Esophagus muscularis mucosa (tissue), 4 donors: ENCODE measurements at regions not wholly inside any gene's neighbourhood (a gene's known extent, or its start where the extent isn't known, plus 50 kb on each side); places are given as distances from the start of the nearest gene placed in this dataset.

ENCODE experiments used
- DNase-seq: peaks from one replicate; pipeline ENCODE4 v3.0.0-alpha.2; 2017; ENCODE audit errors: extremely low spot score
- H3K27ac ChIP-seq, 4 donors: fragments of 200-600 bp; sonication (generic); replicated peaks in 1 of 4; 1 replicate in 3 of 4; 2 replicates in 1 of 4; pipeline ENCODE4 v1.5.1; 2016 to 2019; ENCODE audit warnings: mild to moderate bottlenecking in 1 of 4
- H3K27me3 ChIP-seq, 4 donors: fragments of 200-600 bp; sonication (generic); one replicate each; pipeline versions ENCODE4 v1.5.1 to v1.6.0; 2016 to 2019
- H3K36me3 ChIP-seq, 4 donors: fragments of 200-600 bp; sonication (generic); one replicate each; pipeline ENCODE4 v1.5.1; 2016 to 2019
- H3K4me1 ChIP-seq, 4 donors: fragments of 200-600 bp; sonication (generic); one replicate each; pipeline ENCODE4 v1.5.1; 2016 to 2019
- H3K4me3 ChIP-seq, 4 donors: fragments of 200-600 bp; sonication (generic); 1 replicate in 2 of 4; 2 replicates in 2 of 4; pipeline ENCODE4 v1.5.1; 2016 to 2019; ENCODE audit warnings: mild to moderate bottlenecking in 4 of 4, moderate library complexity in 1 of 4
- H3K9me3 ChIP-seq, 4 donors: fragments of 200-600 bp; sonication (generic); 1 replicate in 3 of 4; 2 replicates in 1 of 4; pipeline ENCODE4 v1.5.1; 2016 to 2019
- EP300 ChIP-seq: sonication (generic); formaldehyde crosslinking; IDR thresholded peaks from one replicate; pipeline ENCODE4 v1.6.1; 2017; ENCODE audit warnings: antibody characterized with exemption
- POLR2A ChIP-seq: fragments of 450-650 bp; IDR thresholded peaks from one replicate; pipeline ENCODE4 v1.6.1; 2017; ENCODE audit warnings: antibody characterized with exemption, moderate library complexity, mild to moderate bottlenecking, low read depth
- POLR2AphosphoS5 ChIP-seq, 2 donors: sonication (generic); formaldehyde crosslinking; IDR thresholded peaks; one replicate each; pipeline ENCODE4 v1.6.1; 2017; ENCODE audit warnings: antibody characterized with exemption in 2 of 2
- WGBS: methylation state at CpG from one replicate; pipeline ENCODE4 v1.1.5; 2018; 5-methylcytosine and 5-hydroxymethylcytosine counted together
- intact Hi-C: fragments of 100-400 bp; cut with DNase I; formaldehyde crosslinking; loops from one replicate; pipeline ENCODE4 v1.15.1; 2023
- TF ChIP-seq, protein P1 (sequence below), 3 experiments: fragments of 200-600 bp in 2 of 3; fragments of 450-650 bp in 1 of 3; sonication (generic) in 2 of 3; IDR thresholded peaks; one replicate each; pipeline ENCODE4 v1.5.1; 2017 to 2019; ENCODE audit warnings: antibody characterized with exemption in 3 of 3, mild to moderate bottlenecking in 2 of 3, moderate library complexity in 1 of 3

DNA sequence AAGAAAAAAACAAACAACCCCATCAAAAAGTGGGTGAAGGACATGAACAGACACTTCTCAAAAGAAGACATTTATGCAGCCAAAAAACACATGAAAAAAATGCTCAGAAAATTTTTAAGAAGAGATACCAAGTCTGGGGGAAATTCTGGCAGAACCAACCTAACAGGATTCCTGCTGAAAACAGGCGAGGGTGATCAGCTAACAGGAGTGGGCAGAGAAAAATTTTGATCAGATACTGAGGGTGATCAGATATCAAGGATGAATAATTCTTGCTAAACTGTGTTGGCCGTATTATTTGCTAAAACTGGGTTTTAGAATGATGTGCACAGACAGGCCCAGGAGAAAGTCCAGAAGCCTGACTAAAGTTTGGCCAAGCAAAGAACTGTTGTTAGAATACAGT is 557.3 kb downstream of the CD109 start:
- 42% methylated on average over 2 of the region's 2 CpGs for WGBS
- DNase-seq: no peak
- no peaks in the 10 kb centered on the region for H3K27me3 ChIP-seq
- intact Hi-C loops: no loop called here
- no peak overlapping the region for H3K4me3 ChIP-seq
- no peaks in the 10 kb centered on the region for H3K36me3 ChIP-seq
- no peak overlapping the region for H3K27ac ChIP-seq
- H3K9me3 ChIP-seq: no peaks in the 10 kb centered on the region
- TF ChIP-seq EP300 (no peak), POLR2A (no peak), POLR2AphosphoS5 (IDR thresholded peaks at IDR 0.05) (no peak)
- TF ChIP-seq, protein P1, sequence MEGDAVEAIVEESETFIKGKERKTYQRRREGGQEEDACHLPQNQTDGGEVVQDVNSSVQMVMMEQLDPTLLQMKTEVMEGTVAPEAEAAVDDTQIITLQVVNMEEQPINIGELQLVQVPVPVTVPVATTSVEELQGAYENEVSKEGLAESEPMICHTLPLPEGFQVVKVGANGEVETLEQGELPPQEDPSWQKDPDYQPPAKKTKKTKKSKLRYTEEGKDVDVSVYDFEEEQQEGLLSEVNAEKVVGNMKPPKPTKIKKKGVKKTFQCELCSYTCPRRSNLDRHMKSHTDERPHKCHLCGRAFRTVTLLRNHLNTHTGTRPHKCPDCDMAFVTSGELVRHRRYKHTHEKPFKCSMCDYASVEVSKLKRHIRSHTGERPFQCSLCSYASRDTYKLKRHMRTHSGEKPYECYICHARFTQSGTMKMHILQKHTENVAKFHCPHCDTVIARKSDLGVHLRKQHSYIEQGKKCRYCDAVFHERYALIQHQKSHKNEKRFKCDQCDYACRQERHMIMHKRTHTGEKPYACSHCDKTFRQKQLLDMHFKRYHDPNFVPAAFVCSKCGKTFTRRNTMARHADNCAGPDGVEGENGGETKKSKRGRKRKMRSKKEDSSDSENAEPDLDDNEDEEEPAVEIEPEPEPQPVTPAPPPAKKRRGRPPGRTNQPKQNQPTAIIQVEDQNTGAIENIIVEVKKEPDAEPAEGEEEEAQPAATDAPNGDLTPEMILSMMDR (IDR thresholded peaks at IDR 0.05): no peak
- H3K4me1 ChIP-seq: peaks cover 0 to 41% (median 28%) of the 10 kb centered on the region in 4 donors

DNA sequence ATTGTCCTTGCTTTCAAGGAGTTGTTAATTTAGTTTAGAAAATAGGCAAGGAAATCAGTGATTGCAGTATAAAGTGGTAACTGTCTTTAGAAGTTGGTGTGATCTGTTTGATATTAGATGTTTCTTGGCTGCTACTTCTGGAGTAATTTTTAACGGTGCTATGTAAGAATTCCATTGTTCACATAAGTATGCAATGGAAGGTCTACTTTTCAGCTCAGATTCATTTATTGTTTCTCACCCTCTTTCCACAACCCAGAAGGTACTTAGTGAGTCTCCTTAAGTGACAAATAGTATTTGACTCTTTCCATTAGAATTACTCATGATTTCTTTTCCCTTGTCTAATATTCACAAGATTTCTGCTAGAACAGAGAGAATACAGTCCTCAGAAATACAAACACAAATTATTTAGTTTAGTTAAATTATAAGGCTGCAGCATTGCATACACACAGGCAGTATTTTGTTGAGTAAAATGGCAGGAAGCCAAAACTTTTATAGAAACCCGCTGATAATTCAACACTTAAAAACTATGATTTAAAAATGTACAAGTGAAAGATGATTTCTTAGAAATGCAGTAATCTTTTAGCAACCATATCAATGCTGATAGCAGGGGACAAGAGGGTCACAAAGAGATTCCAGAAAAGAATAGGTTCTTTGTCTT is 554.3 kb downstream of the CD109 start:
- no peaks in the 10 kb centered on the region for H3K36me3 ChIP-seq
- TF ChIP-seq POLR2AphosphoS5 (IDR thresholded peaks at IDR 0.05) (no peak), POLR2A (no peak), EP300 (no peak)
- TF ChIP-seq, protein P1 (IDR thresholded peaks at IDR 0.05): no peak
- H3K27ac ChIP-seq: no peak overlapping the region
- H3K4me3 ChIP-seq: no peak overlapping the region
- no peaks in the 10 kb centered on the region for H3K27me3 ChIP-seq
- WGBS: 41% methylated on average over 2 of the region's 2 CpGs
- DNase-seq: no peak
- peaks cover 0 to 28% (median 16%) of the 10 kb centered on the region in 4 donors for H3K4me1 ChIP-seq
- no peaks in the 10 kb centered on the region for H3K9me3 ChIP-seq
- intact Hi-C loops: no loop called here

DNA sequence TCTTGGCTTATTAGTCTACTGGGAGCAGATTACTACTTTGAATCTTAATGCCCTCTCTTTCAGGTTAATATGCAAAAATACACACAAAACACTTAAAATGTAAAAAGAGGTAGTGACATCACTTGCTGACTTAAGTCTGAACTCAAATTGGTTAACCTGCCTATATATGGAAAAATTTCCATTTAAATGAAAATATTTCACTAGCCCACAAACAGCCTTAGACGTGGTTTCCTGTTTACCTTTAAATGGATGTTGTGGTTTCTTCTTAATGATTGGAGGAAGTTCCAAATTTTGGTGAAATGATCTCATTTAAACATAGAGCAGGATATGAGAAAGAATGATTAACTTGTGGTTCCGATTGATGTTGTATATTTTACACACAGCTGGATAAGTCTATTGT is 553.7 kb downstream of the CD109 start:
- H3K9me3 ChIP-seq: no peaks in the 10 kb centered on the region
- no peak overlapping the region for H3K4me3 ChIP-seq
- H3K27me3 ChIP-seq: no peaks in the 10 kb centered on the region
- TF ChIP-seq POLR2AphosphoS5 (IDR thresholded peaks at IDR 0.05) (no peak), POLR2A (no peak), EP300 (no peak)
- TF ChIP-seq, protein P1 (IDR thresholded peaks at IDR 0.05): no peak
- no peak overlapping the region for H3K27ac ChIP-seq
- H3K4me1 ChIP-seq: peaks cover 0 to 28% (median 16%) of the 10 kb centered on the region in 4 donors
- no peaks in the 10 kb centered on the region for H3K36me3 ChIP-seq
- intact Hi-C loops: no loop called here
- 62% methylated on average over 2 of the region's 2 CpGs for WGBS
- no peak for DNase-seq

DNA sequence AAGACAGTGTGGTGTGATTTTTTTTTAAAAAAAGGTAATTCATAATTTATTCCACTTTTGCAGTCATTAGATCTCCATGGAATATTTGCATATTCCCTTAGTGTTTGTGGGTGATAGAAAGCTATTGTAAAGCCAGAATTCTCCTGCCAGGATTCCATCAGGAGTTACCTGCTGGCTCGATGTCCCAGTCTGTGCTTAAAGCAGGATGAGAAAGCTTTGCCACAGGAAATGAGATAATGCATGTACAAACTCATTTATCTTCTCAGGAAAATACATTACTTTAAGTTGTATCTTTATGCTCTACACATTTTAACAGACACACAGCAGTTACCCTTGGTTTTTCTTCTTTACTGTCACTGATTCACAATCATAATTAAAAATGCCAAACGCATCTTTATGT is 553.0 kb downstream of the CD109 start:
- no peaks in the 10 kb centered on the region for H3K27me3 ChIP-seq
- H3K36me3 ChIP-seq: no peaks in the 10 kb centered on the region
- intact Hi-C loops: no loop called here
- no peaks in the 10 kb centered on the region for H3K9me3 ChIP-seq
- H3K4me3 ChIP-seq: no peak overlapping the region
- no peak overlapping the region for H3K27ac ChIP-seq
- no peak for DNase-seq
- WGBS: 79% methylated on average over 2 of the region's 2 CpGs
- no peak for TF ChIP-seq POLR2A
- TF ChIP-seq, protein P1 (IDR thresholded peaks at IDR 0.05): no peak
- no peak for TF ChIP-seq POLR2AphosphoS5 (IDR thresholded peaks at IDR 0.05)
- TF ChIP-seq EP300: no peak
- peaks cover 0 to 28% (median 16%) of the 10 kb centered on the region in 4 donors for H3K4me1 ChIP-seq
